Spleen (tissue), 11 donors: ENCODE measurements at regions not wholly inside any gene's neighbourhood (a gene's known extent, or its start where the extent isn't known, plus 50 kb on each side); places are given as distances from the start of the nearest gene placed in this dataset.

ENCODE experiments used
- DNase-seq: peaks from one replicate; pipeline ENCODE4 v3.0.0-alpha.2; 2020
- H3K27ac ChIP-seq, 8 donors: fragments of 200-600 bp; sonication (generic) in 7 of 8; 1 replicate in 4 of 8; 2 replicates in 4 of 8; pipeline versions ENCODE4 v1.5.0 to v1.8.0; 2016 to 2021; ENCODE audit warnings: inconsistent platforms in 4 of 8, mild to moderate bottlenecking in 4 of 8, moderate library complexity in 1 of 8
- H3K27me3 ChIP-seq, 7 donors: fragments of 200-600 bp; sonication (generic) in 6 of 7; replicated peaks in 1 of 7; 1 replicate in 4 of 7; 2 replicates in 3 of 7; pipeline versions ENCODE4 v1.5.0 to v1.8.0; 2016 to 2021; ENCODE audit warnings: inconsistent platforms in 3 of 7, mild to moderate bottlenecking in 1 of 7
- H3K36me3 ChIP-seq, 6 donors: fragments of 200-600 bp; sonication (generic) in 5 of 6; 1 replicate in 4 of 6; 2 replicates in 2 of 6; pipeline versions ENCODE4 v1.5.0 to v1.8.0; 2016 to 2021; ENCODE audit warnings: inconsistent platforms in 2 of 6
- H3K4me1 ChIP-seq, 6 donors: fragments of 200-600 bp; sonication (generic) in 5 of 6; 1 replicate in 3 of 6; 2 replicates in 3 of 6; pipeline versions ENCODE4 v1.5.0 to v1.8.0; 2016 to 2021; ENCODE audit warnings: inconsistent platforms in 3 of 6
- H3K4me3 ChIP-seq, 8 donors: fragments of 200-600 bp; sonication (generic) in 7 of 8; 1 replicate in 4 of 8; 2 replicates in 4 of 8; pipeline versions ENCODE4 v1.5.0 to v1.8.0; 2016 to 2021; ENCODE audit warnings: inconsistent platforms in 4 of 8, mild to moderate bottlenecking in 4 of 8, moderate library complexity in 2 of 8
- H3K9me3 ChIP-seq, 8 donors: fragments of 200-600 bp; sonication (generic) in 7 of 8; 1 replicate in 4 of 8; 2 replicates in 4 of 8; pipeline versions ENCODE4 v1.5.0 to v1.8.0; 2016 to 2021; ENCODE audit warnings: inconsistent platforms in 4 of 8
- CTCF ChIP-seq, 11 experiments: fragments of 200-600 bp in 7 of 11; fragments of 450-650 bp in 4 of 11; sonication (generic) in 4 of 11; IDR thresholded peaks in 8 of 11; conservative IDR thresholded peaks in 3 of 11; 1 replicate in 7 of 11; 2 replicates in 4 of 11; pipeline versions ENCODE4 v1.4.0 to v1.8.0; 2016 to 2021; ENCODE audit warnings: antibody characterized with exemption in 11 of 11, inconsistent platforms in 4 of 11, mild to moderate bottlenecking in 1 of 11
- POLR2A ChIP-seq, 3 donors: fragments of 450-650 bp; IDR thresholded peaks; one replicate each; pipeline ENCODE4 v1.5.1; 2017; ENCODE audit warnings: antibody characterized with exemption in 3 of 3, mild to moderate bottlenecking in 1 of 3
- POLR2AphosphoS5 ChIP-seq, 3 donors: sonication (generic); formaldehyde crosslinking; IDR thresholded peaks; one replicate each; pipeline ENCODE4 v1.5.1; 2017; ENCODE audit warnings: antibody characterized with exemption in 3 of 3
- WGBS, 5 donors: extraction: QIAGEN DNeasy Blood & Tissue Kit in 3 of 5; methylation state at CpG; one replicate each; pipeline versions ENCODE4 v1.1.5 to v1.1.7; 2013 to 2018; 5-methylcytosine and 5-hydroxymethylcytosine counted together
- intact Hi-C: fragments of 100-400 bp; cut with DNase I; formaldehyde crosslinking; loops from one replicate; pipeline ENCODE4 v1.15.0; 2023; ENCODE audit warnings: low total_unique reads
- donor health status: healthy with polysubstance abuse.
- donor health status: DM: no; HTN: no; CAD: no; lungs with moderate emphysema.
- donor health status: DM: no; HTN: no; CAD: no.
- donor health status: Bipolar disorder and iron deficiency.
- donor health status: healthy.
- donor health status: DM: no; HTN: no; CAD: no.
- donor health status: DM: yes; HTN: yes; CAD: no.

- no peak for DNase-seq
- WGBS, 5 donors = 89 to 93% (median 91%) methylated on average over 8 of the region's 8 CpGs
Measured at GRCh38 chr2:61722800-61723199, 131.1 kb downstream of the FAM161A start.

DNA sequence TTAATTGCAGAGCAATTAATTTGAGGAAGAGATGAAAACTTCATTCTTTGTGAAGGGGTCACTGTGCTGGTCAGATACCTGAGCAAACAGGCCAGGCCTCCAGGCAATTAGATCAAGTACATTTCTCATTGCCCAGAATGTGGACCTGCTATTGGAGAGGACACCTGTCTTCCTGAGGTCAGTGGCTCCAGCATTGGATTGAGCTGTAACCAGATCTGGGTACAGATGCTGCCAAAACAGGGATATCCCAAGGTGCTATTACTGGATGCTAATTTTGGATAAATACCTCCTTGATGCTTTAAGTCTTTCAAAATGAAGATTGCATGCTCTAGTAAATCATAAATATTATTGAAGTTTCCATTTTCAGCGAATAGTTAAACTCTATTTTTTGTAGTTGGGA, 131.5 kb downstream of the FAM161A start:
- WGBS, 5 donors = 83 to 90% (median 89%) methylated on average over 1 of the region's 1 CpG
- TF ChIP-seq CTCF (IDR thresholded peaks at IDR 0.05 in 8 of 11, conservative IDR thresholded peaks at IDR 0.05 in 3 of 11) = no peak
- TF ChIP-seq POLR2AphosphoS5 (IDR thresholded peaks at IDR 0.05) = no peak
- no peak for TF ChIP-seq POLR2A (IDR thresholded peaks at IDR 0.05)
- no peaks in the 10 kb centered on the region for H3K36me3 ChIP-seq
- H3K4me1 ChIP-seq = no peaks in the 10 kb centered on the region
- H3K27me3 ChIP-seq = peaks cover 0 to 3% (median 0%) of the 10 kb centered on the region in 7 donors
- intact Hi-C loops = no loop called here
- no peak for DNase-seq
- no peak overlapping the region for H3K27ac ChIP-seq
- H3K4me3 ChIP-seq = no peak overlapping the region
- H3K9me3 ChIP-seq = peaks cover 0 to 8% (median 2%) of the 10 kb centered on the region in 8 donors

More at GRCh38 chr2:61722800-61723199, 131.1 kb downstream of the FAM161A start:
- no peaks in the 10 kb centered on the region for H3K4me1 ChIP-seq
- H3K36me3 ChIP-seq = no peaks in the 10 kb centered on the region
- H3K4me3 ChIP-seq = no peak overlapping the region
- peaks cover 0 to 3% (median 0%) of the 10 kb centered on the region in 7 donors for H3K27me3 ChIP-seq
- H3K9me3 ChIP-seq = peaks cover 0 to 8% (median 2%) of the 10 kb centered on the region in 8 donors
- intact Hi-C loops = no loop called here
- H3K27ac ChIP-seq = no peak overlapping the region
- TF ChIP-seq CTCF (IDR thresholded peaks at IDR 0.05 in 8 of 11, conservative IDR thresholded peaks at IDR 0.05 in 3 of 11) (no peak), POLR2A (IDR thresholded peaks at IDR 0.05) (no peak), POLR2AphosphoS5 (IDR thresholded peaks at IDR 0.05) (no peak)

DNA sequence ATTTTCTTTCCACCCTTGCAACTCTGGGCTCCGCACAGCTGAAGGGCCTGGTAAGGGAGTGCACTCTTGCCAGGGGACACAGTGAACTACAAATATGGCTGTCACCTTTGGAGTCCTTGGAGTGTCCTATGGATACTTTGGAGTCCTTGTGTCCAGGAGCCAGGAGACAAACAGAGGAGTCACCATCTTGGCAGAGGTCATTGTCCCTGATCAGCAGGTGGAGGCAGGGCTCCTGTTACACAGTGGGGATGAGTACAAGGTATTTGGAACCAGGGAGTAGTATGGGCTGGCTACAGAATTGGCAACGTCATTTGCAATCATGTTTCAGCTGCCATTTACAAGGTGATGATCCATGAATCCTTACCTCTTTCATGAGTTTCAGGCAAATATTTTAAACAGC, 132.5 kb downstream of the FAM161A start:
- intact Hi-C loops = no loop called here
- Histone ChIP-seq H3K9me3 (peaks cover 0 to 2% (median 0%) of the 10 kb centered on the region in 8 donors), H3K4me1 (no peaks in the 10 kb centered on the region), H3K4me3 (no peak overlapping the region), H3K36me3 (no peaks in the 10 kb centered on the region), H3K27ac (no peak overlapping the region), H3K27me3 (peaks cover 0 to 3% (median 0%) of the 10 kb centered on the region in 7 donors)
- DNase-seq = no peak
- 88 to 96% (median 92%) methylated on average over 2 of the region's 2 CpGs for WGBS, 5 donors
- TF ChIP-seq POLR2AphosphoS5 (IDR thresholded peaks at IDR 0.05) (no peak), POLR2A (IDR thresholded peaks at IDR 0.05) (no peak)

- 88 to 97% (median 89%) methylated on average over 3 of the region's 3 CpGs for WGBS, 5 donors
- Histone ChIP-seq H3K4me1 (no peaks in the 10 kb centered on the region), H3K9me3 (no peaks in the 10 kb centered on the region), H3K27ac (no peak overlapping the region), H3K27me3 (peaks cover 0 to 3% (median 0%) of the 10 kb centered on the region in 7 donors), H3K4me3 (no peak overlapping the region), H3K36me3 (no peaks in the 10 kb centered on the region)
- intact Hi-C loops = no loop called here
- no peak for DNase-seq
- TF ChIP-seq CTCF (IDR thresholded peaks at IDR 0.05 in 8 of 11, conservative IDR thresholded peaks at IDR 0.05 in 3 of 11) (no peak), POLR2AphosphoS5 (IDR thresholded peaks at IDR 0.05) (no peak), POLR2A (IDR thresholded peaks at IDR 0.05) (no peak)
Measured at GRCh38 chr2:61720911-61721310, 132.9 kb downstream of the FAM161A start.

DNA sequence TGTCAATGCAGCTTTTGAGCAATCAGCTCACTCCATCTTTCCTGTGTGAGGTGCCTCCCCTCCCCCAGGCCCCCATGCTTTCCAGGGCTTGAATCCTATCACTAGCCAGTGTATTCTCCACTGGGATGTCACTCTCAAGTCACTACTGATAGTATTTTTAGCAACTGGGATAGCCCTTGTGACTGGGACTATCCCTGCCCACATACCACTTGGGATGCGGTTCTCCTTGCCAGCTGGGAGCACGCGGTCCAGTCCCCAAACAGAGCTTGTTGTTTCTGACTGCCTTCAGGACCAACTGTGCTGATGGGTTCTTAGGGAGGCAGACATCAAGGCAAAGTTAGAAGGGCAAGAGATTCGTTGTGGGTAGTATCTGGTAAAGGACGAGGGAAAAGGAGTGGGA, 134.9 kb downstream of the FAM161A start:
- no peak overlapping the region for H3K27ac ChIP-seq
- intact Hi-C loops = no loop called here
- peaks cover 0 to 3% (median 0%) of the 10 kb centered on the region in 7 donors for H3K27me3 ChIP-seq
- no peaks in the 10 kb centered on the region for H3K4me1 ChIP-seq
- H3K36me3 ChIP-seq = no peaks in the 10 kb centered on the region
- 84 to 92% (median 89%) methylated on average over 5 of the region's 5 CpGs for WGBS, 5 donors
- no peaks in the 10 kb centered on the region for H3K9me3 ChIP-seq
- H3K4me3 ChIP-seq = no peak overlapping the region
- no peak for DNase-seq
- TF ChIP-seq POLR2A (IDR thresholded peaks at IDR 0.05) (no peak), CTCF (IDR thresholded peaks at IDR 0.05 in 8 of 11, conservative IDR thresholded peaks at IDR 0.05 in 3 of 11) (no peak), POLR2AphosphoS5 (IDR thresholded peaks at IDR 0.05) (no peak)
